Lung (tissue), 11 donors: ENCODE measurements at regions not wholly inside any gene's neighbourhood (a gene's known extent, or its start where the extent isn't known, plus 50 kb on each side); places are given as distances from the start of the nearest gene placed in this dataset.

Experiments
- ATAC-seq: fragments of 200-7000 bp; cut with Tn5 transposase; one replicate; pipeline ENCODE4 v1.9.1; 2020; ENCODE audit warnings: moderate number of reproducible peaks; ENCODE audit not compliant: insufficient read depth, low FRiP score
- DNase-seq, 3 donors: peaks; one replicate each; pipeline ENCODE4 v3.0.0-alpha.2; 2013 to 2017
- H3K27ac ChIP-seq, 2 donors: one replicate each; pipeline ENCODE4 v1.5.1; 2013; ENCODE audit warnings: mild to moderate bottlenecking in 2 of 2, moderate library complexity in 2 of 2, control low read depth in 1 of 2, inconsistent platforms in 1 of 2, low read depth in 1 of 2, low read length in 1 of 2
- H3K27me3 ChIP-seq, 3 donors: one replicate each; pipeline ENCODE4 v1.5.1; 2013; ENCODE audit warnings: low read length in 2 of 3; ENCODE audit not compliant: control insufficient read depth in 3 of 3, insufficient read depth in 3 of 3
- H3K36me3 ChIP-seq, 4 donors: one replicate each; pipeline ENCODE4 v1.5.1; 2013; ENCODE audit warnings: low read length in 4 of 4, mild to moderate bottlenecking in 1 of 4, moderate library complexity in 1 of 4; ENCODE audit not compliant: control insufficient read depth in 4 of 4, insufficient read depth in 4 of 4
- H3K4me1 ChIP-seq, 5 donors: one replicate each; pipeline ENCODE4 v1.5.1; 2013; ENCODE audit warnings: low read length in 5 of 5, mild to moderate bottlenecking in 2 of 5, moderate library complexity in 1 of 5; ENCODE audit not compliant: control insufficient read depth in 5 of 5, insufficient read depth in 5 of 5
- H3K4me3 ChIP-seq: one replicate; pipeline ENCODE4 v1.5.1; 2013; ENCODE audit warnings: mild to moderate bottlenecking, control low read depth, moderate library complexity
- H3K9ac ChIP-seq, 2 donors: one replicate each; pipeline ENCODE4 v1.5.1; 2013; ENCODE audit warnings: low read length in 2 of 2, control low read depth in 1 of 2; ENCODE audit not compliant: insufficient read depth in 1 of 2
- H3K9me3 ChIP-seq, 4 donors: one replicate each; pipeline ENCODE4 v1.5.1; 2013; ENCODE audit warnings: low read length in 3 of 4, mild to moderate bottlenecking in 1 of 4, moderate library complexity in 1 of 4; ENCODE audit not compliant: control insufficient read depth in 4 of 4, insufficient read depth in 3 of 4
- WGBS, 2 donors: extraction: QIAGEN DNeasy Blood & Tissue Kit; methylation state at CpG; one replicate each; pipeline ENCODE4 v1.1.7; 2013; 5-methylcytosine and 5-hydroxymethylcytosine counted together
- TF ChIP-seq, protein P1 (sequence below): IDR thresholded peaks from 2 replicates; pipeline ENCODE4 v1.5.1; 2012; ENCODE audit warnings: mild to moderate bottlenecking; ENCODE audit errors: control extremely low read depth, extremely low read depth
- donor health status: control.
- donor health status: control.
- donor health status: Bipolar disorder and iron deficiency.
- donor health status: healthy.
- donor health status: DM: yes; HTN: yes; CAD: no.

DNA sequence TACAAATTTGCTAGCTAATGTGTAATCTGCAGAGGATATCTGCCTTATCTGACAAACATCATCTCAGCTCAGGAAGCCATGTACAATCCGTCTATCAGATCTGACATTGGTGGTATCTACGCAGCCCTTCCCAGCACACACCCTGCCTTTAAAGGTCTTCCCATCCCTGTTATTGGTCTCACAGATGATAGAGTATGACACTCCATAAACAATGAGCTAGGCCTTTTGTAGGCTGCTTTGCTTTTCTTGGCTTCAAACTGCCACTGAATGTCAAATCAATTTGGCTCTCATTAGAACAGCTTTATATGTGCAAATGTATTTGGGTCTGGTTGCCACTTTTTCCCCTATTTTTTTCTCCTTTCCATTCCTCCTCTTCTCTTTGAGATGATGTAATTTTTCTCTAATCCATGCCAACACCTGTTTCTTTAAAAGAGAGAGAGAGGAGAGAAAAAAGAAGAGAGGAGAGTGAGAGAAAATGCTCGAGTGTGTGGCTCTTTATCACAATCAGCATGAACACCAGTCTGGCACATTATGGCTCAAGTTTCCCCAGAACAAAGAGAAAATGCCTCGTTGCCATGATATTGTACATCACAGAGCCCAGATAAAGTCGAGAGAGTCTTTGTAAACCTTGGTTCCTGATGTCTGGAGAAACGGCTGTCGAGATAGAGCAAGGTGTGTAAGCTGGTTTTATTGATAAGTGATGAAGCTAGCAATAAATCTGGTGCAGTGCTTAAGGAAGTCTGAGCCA is 80.8 kb upstream of the DPH6 start:
- TF ChIP-seq, protein P1, sequence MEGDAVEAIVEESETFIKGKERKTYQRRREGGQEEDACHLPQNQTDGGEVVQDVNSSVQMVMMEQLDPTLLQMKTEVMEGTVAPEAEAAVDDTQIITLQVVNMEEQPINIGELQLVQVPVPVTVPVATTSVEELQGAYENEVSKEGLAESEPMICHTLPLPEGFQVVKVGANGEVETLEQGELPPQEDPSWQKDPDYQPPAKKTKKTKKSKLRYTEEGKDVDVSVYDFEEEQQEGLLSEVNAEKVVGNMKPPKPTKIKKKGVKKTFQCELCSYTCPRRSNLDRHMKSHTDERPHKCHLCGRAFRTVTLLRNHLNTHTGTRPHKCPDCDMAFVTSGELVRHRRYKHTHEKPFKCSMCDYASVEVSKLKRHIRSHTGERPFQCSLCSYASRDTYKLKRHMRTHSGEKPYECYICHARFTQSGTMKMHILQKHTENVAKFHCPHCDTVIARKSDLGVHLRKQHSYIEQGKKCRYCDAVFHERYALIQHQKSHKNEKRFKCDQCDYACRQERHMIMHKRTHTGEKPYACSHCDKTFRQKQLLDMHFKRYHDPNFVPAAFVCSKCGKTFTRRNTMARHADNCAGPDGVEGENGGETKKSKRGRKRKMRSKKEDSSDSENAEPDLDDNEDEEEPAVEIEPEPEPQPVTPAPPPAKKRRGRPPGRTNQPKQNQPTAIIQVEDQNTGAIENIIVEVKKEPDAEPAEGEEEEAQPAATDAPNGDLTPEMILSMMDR: no peak
- no peak overlapping the region for H3K9ac ChIP-seq
- H3K27ac ChIP-seq: no peak overlapping the region
- H3K9me3 ChIP-seq: no peaks in the 10 kb centered on the region
- H3K4me1 ChIP-seq: peaks cover 0 to 15% (median 9%) of the 10 kb centered on the region in 5 donors
- no peaks in the 10 kb centered on the region for H3K27me3 ChIP-seq
- DNase-seq (no peak), ATAC-seq (no peak)
- WGBS, 2 donors: 37 to 40% methylated on average over 7 of the region's 7 CpGs
- no peaks in the 10 kb centered on the region for H3K36me3 ChIP-seq
- H3K4me3 ChIP-seq: no peak overlapping the region

DNA sequence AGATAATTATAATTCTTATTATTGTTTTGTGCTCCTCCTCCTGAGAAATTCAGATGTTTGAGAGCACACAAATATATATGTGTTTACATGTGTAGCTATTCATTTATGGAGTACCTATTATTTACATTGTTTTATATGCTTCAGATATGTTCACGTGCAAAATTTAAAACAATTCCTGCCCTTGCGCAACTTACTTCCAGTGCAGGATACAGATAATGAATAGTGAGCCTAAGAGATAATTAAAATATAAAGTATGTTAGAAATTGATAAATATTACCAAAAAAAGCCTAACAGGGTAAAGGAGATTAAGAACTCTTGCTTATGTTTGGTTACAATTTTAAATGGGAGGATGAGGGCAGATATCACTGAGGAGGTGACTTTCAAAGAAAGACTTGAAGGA is 81.7 kb upstream of the DPH6 start:
- DNase-seq (no peak), ATAC-seq (no peak)
- Histone ChIP-seq H3K4me1 (peaks cover 0 to 13% (median 7%) of the 10 kb centered on the region in 5 donors), H3K36me3 (no peaks in the 10 kb centered on the region), H3K27ac (no peak overlapping the region), H3K9ac (no peak overlapping the region), H3K9me3 (no peaks in the 10 kb centered on the region), H3K4me3 (no peak overlapping the region), H3K27me3 (no peaks in the 10 kb centered on the region)
- TF ChIP-seq, protein P1: no peak
- WGBS, 2 donors: 73 to 80% methylated on average over 2 of the region's 2 CpGs

DNA sequence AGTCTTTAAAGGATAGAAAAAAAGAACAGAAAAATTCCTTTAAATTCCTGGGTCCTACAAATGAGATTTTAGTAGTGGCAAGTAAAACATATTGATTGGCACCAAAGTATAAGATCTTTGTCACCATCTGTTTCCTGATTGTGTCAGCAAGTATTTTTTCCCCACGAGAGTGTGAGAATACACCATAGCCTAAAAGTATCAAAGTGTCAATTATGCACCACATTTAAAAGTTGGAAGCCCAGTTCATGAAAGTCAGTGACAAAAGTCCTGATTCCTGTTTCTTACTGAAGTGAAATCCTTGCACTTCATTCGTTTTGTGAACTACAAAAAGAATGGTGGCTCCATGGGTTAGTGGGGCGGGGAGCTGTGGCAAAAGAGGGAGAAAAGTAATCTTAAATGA is 83.8 kb upstream of the DPH6 start:
- TF ChIP-seq, protein P1: no peak
- no peak overlapping the region for H3K4me3 ChIP-seq
- ATAC-seq: no peak
- no peaks in the 10 kb centered on the region for H3K36me3 ChIP-seq
- H3K27me3 ChIP-seq: no peaks in the 10 kb centered on the region
- H3K4me1 ChIP-seq: peaks cover 0 to 13% (median 7%) of the 10 kb centered on the region in 5 donors
- H3K27ac ChIP-seq: peak overlapping the region in 1 of 2 donors; percentile 45
- WGBS, 2 donors: 55 to 63% methylated on average over 3 of the region's 3 CpGs
- no peaks in the 10 kb centered on the region for H3K9me3 ChIP-seq
- H3K9ac ChIP-seq: no peak overlapping the region
- no peak for DNase-seq

DNA sequence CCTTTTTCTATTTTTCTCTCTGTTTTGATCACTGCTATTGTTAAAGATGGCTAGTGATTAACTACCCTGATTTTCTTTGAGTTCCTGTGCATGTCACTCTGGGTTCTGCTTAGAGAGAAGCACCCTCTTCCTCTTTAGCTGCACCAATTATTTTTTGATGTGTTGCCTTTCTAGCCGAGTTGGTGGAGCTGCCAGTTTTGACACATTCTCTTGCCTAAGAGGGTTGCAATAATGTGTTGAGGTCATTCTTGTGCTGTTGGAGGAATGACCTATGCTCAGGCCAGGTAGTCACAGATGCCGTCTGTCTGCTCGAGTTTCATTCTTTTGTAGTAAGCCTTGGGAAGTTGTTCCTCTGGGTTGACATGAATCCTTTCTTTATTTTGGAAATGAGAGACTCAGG is 84.6 kb upstream of the DPH6 start:
- ATAC-seq (peak; percentile 43), DNase-seq (no peak)
- no peak overlapping the region for H3K4me3 ChIP-seq
- peak overlapping the region in 1 of 2 donors; percentile 45 for H3K27ac ChIP-seq
- H3K36me3 ChIP-seq: no peaks in the 10 kb centered on the region
- H3K9me3 ChIP-seq: no peaks in the 10 kb centered on the region
- TF ChIP-seq, protein P1: no peak
- WGBS, 2 donors: 51 to 64% methylated on average over 3 of the region's 3 CpGs
- peaks cover 0 to 13% (median 5%) of the 10 kb centered on the region in 5 donors for H3K4me1 ChIP-seq
- H3K9ac ChIP-seq: no peak overlapping the region
- H3K27me3 ChIP-seq: no peaks in the 10 kb centered on the region
